ENCODE measurements at regions not wholly inside any gene's neighbourhood (a gene's known extent, or its start where the extent isn't known, plus 50 kb on each side); places are given as distances from the start of the nearest gene placed in this dataset.

DNA sequence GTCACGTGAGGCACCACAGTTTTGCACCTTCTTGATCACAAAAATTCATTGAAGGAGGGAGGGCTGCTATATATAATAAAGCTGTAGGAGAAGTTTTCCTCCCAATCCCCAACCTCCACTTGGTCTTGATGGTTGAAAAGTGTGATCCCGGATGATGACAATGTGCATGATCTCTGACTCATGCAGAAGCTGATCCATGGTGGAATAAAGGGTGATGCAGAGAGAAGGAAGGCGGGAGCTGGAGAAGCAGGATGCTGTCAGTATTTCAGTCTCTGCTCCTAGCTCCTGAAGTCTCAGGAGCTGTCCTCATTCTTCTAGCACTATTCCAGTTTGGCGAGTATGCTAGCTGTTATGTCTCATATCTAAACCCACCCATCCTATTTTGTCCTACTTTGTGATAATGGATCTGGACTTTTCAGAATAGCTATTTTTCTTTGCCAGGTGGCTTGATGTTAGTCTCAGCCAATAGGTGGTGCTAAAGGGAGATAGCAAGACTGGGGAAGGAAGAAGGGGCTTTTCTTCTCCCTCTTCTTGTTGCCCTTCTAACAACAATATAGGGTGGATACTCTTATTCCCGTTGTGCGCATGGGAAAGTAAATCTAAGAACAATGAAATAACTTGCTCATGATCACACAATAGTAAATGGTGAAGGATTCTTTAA lies 65.6 kb upstream of the HTR2A start:
- TF ChIP-seq, protein P1, sequence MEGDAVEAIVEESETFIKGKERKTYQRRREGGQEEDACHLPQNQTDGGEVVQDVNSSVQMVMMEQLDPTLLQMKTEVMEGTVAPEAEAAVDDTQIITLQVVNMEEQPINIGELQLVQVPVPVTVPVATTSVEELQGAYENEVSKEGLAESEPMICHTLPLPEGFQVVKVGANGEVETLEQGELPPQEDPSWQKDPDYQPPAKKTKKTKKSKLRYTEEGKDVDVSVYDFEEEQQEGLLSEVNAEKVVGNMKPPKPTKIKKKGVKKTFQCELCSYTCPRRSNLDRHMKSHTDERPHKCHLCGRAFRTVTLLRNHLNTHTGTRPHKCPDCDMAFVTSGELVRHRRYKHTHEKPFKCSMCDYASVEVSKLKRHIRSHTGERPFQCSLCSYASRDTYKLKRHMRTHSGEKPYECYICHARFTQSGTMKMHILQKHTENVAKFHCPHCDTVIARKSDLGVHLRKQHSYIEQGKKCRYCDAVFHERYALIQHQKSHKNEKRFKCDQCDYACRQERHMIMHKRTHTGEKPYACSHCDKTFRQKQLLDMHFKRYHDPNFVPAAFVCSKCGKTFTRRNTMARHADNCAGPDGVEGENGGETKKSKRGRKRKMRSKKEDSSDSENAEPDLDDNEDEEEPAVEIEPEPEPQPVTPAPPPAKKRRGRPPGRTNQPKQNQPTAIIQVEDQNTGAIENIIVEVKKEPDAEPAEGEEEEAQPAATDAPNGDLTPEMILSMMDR (IDR thresholded peaks at IDR 0.05; ENCODE audit: insufficient read depth, low read length, poor library complexity, severe bottlenecking) = peak; percentile 45
- no peak overlapping the region for H3K4me3 ChIP-seq (ENCODE audit: low read depth, low read length)
- H3K27me3 ChIP-seq (ENCODE audit: control insufficient read depth, insufficient read depth, low read length) = no peaks in the 10 kb centered on the region
- no peak for DNase-seq (ENCODE audit: low read depth)
- no peaks in the 10 kb centered on the region for H3K36me3 ChIP-seq (ENCODE audit: control insufficient read depth, insufficient read depth, low read length)

DNA sequence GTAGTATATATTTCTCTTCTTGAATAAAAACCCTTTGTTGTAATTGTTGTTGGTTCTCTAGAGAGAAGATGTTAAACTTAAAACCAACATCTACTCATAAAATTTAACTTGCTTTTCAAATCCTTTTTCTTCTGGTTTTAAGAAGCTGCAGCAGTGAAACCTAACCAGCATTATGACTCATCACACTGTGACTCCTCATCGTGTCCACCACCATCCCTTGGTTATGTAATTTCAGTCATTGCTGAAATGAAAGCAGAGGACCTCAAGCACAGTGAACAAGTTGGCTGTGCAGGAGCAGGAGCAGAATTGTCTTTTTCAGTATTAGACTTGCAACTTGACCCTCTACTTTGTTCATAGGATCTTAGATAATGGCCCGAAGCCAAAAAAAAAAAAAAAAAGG lies 64.9 kb upstream of the HTR2A start:
- TF ChIP-seq, protein P1 (IDR thresholded peaks at IDR 0.05; ENCODE audit: insufficient read depth, low read length, poor library complexity, severe bottlenecking) = no peak
- H3K27me3 ChIP-seq (ENCODE audit: control insufficient read depth, insufficient read depth, low read length) = no peaks in the 10 kb centered on the region
- H3K36me3 ChIP-seq (ENCODE audit: control insufficient read depth, insufficient read depth, low read length) = no peaks in the 10 kb centered on the region
- peak; percentile 71 for DNase-seq (ENCODE audit: low read depth)
- H3K4me3 ChIP-seq (ENCODE audit: low read depth, low read length) = no peak overlapping the region

DNA sequence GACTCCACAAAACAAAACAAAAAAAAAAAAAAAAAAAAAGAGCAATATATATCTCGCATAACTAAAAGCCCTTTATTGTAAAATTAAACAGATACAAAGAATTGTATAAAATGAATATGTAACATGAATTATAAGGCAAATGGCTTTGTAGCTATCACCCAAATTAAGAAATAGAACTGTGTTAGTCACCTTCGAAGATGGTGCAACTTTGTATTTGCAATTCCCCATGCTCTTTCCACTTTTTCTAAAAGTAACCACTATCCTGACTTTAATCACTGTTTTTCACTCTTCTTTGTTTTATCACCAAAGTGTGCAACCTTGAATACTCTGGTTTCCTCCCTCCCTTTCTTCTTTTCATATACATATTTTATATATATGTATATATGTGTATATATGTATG lies 57.1 kb upstream of the HTR2A start:
- H3K4me3 ChIP-seq (ENCODE audit: low read depth, low read length) = no peak overlapping the region
- TF ChIP-seq, protein P1 (IDR thresholded peaks at IDR 0.05; ENCODE audit: insufficient read depth, low read length, poor library complexity, severe bottlenecking) = no peak
- DNase-seq (ENCODE audit: low read depth) = no peak
- no peaks in the 10 kb centered on the region for H3K36me3 ChIP-seq (ENCODE audit: control insufficient read depth, insufficient read depth, low read length)
- no peaks in the 10 kb centered on the region for H3K27me3 ChIP-seq (ENCODE audit: control insufficient read depth, insufficient read depth, low read length)

DNA sequence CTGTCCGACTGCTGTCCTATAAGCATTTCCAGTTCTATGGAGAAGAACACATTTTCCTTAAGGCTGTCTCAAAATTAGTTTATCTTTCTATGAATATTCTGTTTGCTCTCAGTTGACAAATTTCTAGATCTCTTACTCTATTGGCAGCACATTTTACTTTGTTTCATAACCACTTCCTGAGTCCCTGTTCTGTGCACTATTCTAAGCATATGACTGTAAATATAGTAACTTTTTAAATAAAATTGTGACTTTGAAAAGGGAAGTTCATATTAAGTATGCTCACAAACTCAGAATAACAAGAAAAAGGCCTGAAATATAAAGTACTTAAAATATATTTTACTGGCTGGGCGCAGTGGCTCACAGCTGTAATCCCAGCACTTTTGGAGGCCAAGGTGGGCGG lies 56.5 kb upstream of the HTR2A start:
- H3K27me3 ChIP-seq (ENCODE audit: control insufficient read depth, insufficient read depth, low read length) = no peaks in the 10 kb centered on the region
- DNase-seq (ENCODE audit: low read depth) = no peak
- no peak overlapping the region for H3K4me3 ChIP-seq (ENCODE audit: low read depth, low read length)
- TF ChIP-seq, protein P1 (IDR thresholded peaks at IDR 0.05; ENCODE audit: insufficient read depth, low read length, poor library complexity, severe bottlenecking) = no peak
- H3K36me3 ChIP-seq (ENCODE audit: control insufficient read depth, insufficient read depth, low read length) = no peaks in the 10 kb centered on the region

DNA sequence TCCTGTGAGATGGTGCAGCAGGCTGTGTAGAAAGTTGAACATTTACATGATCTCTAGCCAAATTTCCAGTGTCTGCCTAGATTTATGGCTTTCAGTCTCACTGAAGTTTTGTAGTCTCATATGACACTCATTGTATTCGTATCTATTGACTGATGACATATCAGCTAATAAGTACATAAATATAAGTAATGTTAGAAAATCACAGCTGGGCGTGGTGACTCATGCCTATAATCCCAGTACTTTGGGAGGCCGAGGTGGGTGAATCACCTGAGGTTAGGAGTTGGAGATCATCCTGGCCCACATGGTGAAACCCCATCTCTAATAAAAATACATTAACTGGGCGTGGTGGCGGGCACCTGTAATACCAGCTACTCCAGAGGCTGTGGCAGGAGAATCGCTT lies 54.7 kb upstream of the HTR2A start:
- no peaks in the 10 kb centered on the region for H3K36me3 ChIP-seq (ENCODE audit: control insufficient read depth, insufficient read depth, low read length)
- no peak for DNase-seq (ENCODE audit: low read depth)
- H3K27me3 ChIP-seq (ENCODE audit: control insufficient read depth, insufficient read depth, low read length) = no peaks in the 10 kb centered on the region
- TF ChIP-seq, protein P1 (IDR thresholded peaks at IDR 0.05; ENCODE audit: insufficient read depth, low read length, poor library complexity, severe bottlenecking) = no peak
- no peak overlapping the region for H3K4me3 ChIP-seq (ENCODE audit: low read depth, low read length)

DNA sequence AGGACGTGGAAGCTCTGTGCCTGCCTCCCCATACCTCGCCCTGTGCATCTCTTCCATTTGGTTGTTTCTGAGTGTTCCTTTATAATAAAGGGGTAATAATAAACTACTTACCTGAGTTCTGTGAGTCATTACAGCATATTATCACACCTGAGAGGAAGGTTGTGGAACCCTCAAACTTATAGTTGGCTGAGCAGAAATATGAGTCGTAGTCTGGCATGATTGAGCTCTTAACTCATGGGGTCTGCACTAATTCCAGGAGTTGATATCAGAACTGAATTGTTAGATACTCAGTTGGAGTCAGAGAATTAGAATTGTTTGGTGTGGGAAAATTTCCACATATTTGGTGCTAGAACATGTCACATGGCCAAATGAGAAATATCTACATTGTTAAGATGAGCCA lies 52.4 kb upstream of the HTR2A start:
- DNase-seq (ENCODE audit: low read depth) = no peak
- H3K4me3 ChIP-seq (ENCODE audit: low read depth, low read length) = no peak overlapping the region
- TF ChIP-seq, protein P1 (IDR thresholded peaks at IDR 0.05; ENCODE audit: insufficient read depth, low read length, poor library complexity, severe bottlenecking) = no peak
- H3K36me3 ChIP-seq (ENCODE audit: control insufficient read depth, insufficient read depth, low read length) = no peaks in the 10 kb centered on the region
- no peaks in the 10 kb centered on the region for H3K27me3 ChIP-seq (ENCODE audit: control insufficient read depth, insufficient read depth, low read length)

Data from kidney epithelial cell (primary cell).